H1 (cell line): ENCODE measurements at regions not wholly inside any gene's neighbourhood (a gene's known extent, or its start where the extent isn't known, plus 50 kb on each side); places are given as distances from the start of the nearest gene placed in this dataset.

ENCODE experiments used
- BACH1 ChIP-seq: IDR thresholded peaks from 2 replicates; pipeline ENCODE4 v1.6.1; 2012; ENCODE audit warnings: low read length, improper control_type of control experiment
- CBX5 ChIP-seq: fragments of 300-800, 300-1000 bp; sonication (generic); IDR thresholded peaks from 2 replicates; pipeline ENCODE4 v1.7.1; 2016; ENCODE audit warnings: antibody characterized with exemption, low read length, low read depth
- CHD2 ChIP-seq: IDR thresholded peaks from 2 replicates; pipeline ENCODE4 v1.6.1; 2012; ENCODE audit warnings: low read length, improper control_type of control experiment
- EP300 ChIP-seq, 2 experiments: IDR thresholded peaks; 1 replicate in 1 of 2; 2 replicates in 1 of 2; pipeline ENCODE4 v1.6.1; 2011 to 2012; ENCODE audit warnings: low read depth in 2 of 2, low read length in 2 of 2, mild to moderate bottlenecking in 2 of 2, borderline replicate concordance in 1 of 2, inconsistent platforms in 1 of 2, moderate library complexity in 1 of 2
- GABPA ChIP-seq: IDR thresholded peaks from 2 replicates; pipeline ENCODE4 v1.6.1; 2011; ENCODE audit warnings: mild to moderate bottlenecking, low read length, moderate library complexity, borderline replicate concordance; ENCODE audit not compliant: insufficient read depth
- SAP30 ChIP-seq: fragments of 300-600 bp; sonication (generic); IDR thresholded peaks from 2 replicates; pipeline ENCODE4 v1.7.1; 2012; ENCODE audit warnings: low read length, moderate library complexity, mild to moderate bottlenecking, inconsistent platforms; ENCODE audit not compliant: insufficient read depth, insufficient replicate concordance
- TF ChIP-seq, protein P1 (sequence below): IDR thresholded peaks from 2 replicates; pipeline ENCODE4 v1.6.1; 2012; ENCODE audit warnings: inconsistent platforms
- TF ChIP-seq, protein P2 (sequence below): IDR thresholded peaks from 2 replicates; pipeline ENCODE4 v1.6.1; 2011; ENCODE audit warnings: low read length, improper control_type of control experiment

DNA sequence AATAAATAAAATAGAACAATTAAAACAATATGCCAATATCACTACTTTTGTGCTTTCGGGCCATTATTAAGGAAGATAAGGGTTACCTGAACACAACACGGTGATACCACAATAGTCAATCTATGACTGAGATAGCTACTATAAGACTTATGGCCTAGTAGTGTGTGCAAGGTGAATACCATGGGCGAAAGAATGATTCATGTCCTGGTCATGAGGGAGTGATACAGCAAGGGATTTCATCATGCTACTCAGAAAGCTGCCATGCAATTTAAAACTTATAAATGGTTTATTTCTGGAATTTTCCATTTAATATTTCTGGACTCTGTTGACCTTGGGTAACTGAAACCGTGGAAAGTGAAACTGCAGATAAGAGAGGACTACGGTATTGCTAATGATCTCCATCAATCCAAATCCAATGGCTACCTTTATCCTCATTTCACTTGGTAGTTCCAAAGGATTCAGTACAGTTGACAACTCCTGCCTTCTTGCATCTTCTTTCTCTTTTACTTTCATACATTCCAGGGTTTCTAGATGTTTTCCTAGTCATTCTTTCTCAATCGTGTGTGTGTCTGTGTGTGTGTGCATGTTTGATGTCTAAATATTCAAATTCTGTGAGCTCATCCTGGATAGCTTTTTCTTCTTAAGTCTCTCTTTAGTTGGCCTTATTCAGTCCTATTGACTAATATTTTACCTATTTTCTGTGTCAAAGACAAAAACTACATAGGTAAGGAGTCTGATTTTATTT, 100.5 kb upstream of the MAGI2 start (continued):
- no peak for TF ChIP-seq EP300 (IDR thresholded peaks at IDR 0.05; ENCODE audit: borderline replicate concordance in 1 of 2, low read depth in 2 of 2, low read length in 2 of 2)
- no peak for TF ChIP-seq CHD2
- no peak for TF ChIP-seq BACH1
- TF ChIP-seq, protein P1, sequence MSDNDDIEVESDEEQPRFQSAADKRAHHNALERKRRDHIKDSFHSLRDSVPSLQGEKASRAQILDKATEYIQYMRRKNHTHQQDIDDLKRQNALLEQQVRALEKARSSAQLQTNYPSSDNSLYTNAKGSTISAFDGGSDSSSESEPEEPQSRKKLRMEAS, result no peak
- no peak for TF ChIP-seq SAP30
- TF ChIP-seq GABPA, result no peak
- no peak for TF ChIP-seq CBX5
- TF ChIP-seq, protein P2, sequence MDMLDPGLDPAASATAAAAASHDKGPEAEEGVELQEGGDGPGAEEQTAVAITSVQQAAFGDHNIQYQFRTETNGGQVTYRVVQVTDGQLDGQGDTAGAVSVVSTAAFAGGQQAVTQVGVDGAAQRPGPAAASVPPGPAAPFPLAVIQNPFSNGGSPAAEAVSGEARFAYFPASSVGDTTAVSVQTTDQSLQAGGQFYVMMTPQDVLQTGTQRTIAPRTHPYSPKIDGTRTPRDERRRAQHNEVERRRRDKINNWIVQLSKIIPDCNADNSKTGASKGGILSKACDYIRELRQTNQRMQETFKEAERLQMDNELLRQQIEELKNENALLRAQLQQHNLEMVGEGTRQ, result no peak
